Activated T-helper 1 cell treated with anti-CD3 and anti-CD28 coated beads, Interleukin-12 subunit alpha, Interleukin-12 subunit beta, Interleukin-2, Interleukin-4 antibody, amounts not matched to agents 30 ng/mL and 10 ng/mL and 1 ng/mL, durations not matched to agents 14 hours and 24 hours and 36 hours (primary cell): ENCODE measurements at regions not wholly inside any gene's neighbourhood (a gene's known extent, or its start where the extent isn't known, plus 50 kb on each side); places are given as distances from the start of the nearest gene placed in this dataset.
"Not testable (repeated sequence)": the region's sequence is repeated elsewhere in the genome, so short reads cannot be mapped to it uniquely, and the experiment has no call there.

Experiments used
- DNase-seq: peaks from one replicate; pipeline ENCODE4 v3.0.0; 2021; ENCODE audit warnings: low spot score
- H3K27ac Mint-ChIP-seq: one replicate; pipeline ENCODE4 v1.8.0; 2021; ENCODE audit warnings: mild to moderate bottlenecking, mixed read lengths
- H3K27me3 Mint-ChIP-seq: one replicate; pipeline ENCODE4 v1.8.0; 2022; ENCODE audit warnings: mild to moderate bottlenecking, moderate library complexity, mixed read lengths; ENCODE audit not compliant: insufficient read depth
- H3K36me3 Mint-ChIP-seq: one replicate; pipeline ENCODE4 v1.8.0; 2021; ENCODE audit warnings: low read depth, mixed read lengths
- H3K4me1 Mint-ChIP-seq: one replicate; pipeline ENCODE4 v1.8.0; 2021; ENCODE audit warnings: low read depth, mixed read lengths
- H3K4me3 Mint-ChIP-seq: one replicate; pipeline ENCODE4 v1.8.0; 2021; ENCODE audit warnings: mild to moderate bottlenecking, moderate library complexity, mixed read lengths
- H3K9me3 Mint-ChIP-seq: one replicate; pipeline ENCODE4 v1.8.0; 2021; ENCODE audit warnings: mixed read lengths
- intact Hi-C: fragments of 100-400 bp; cut with micrococcal nuclease; formaldehyde crosslinking; loops from one replicate; pipeline ENCODE4 v1.15.1; 2024

DNA sequence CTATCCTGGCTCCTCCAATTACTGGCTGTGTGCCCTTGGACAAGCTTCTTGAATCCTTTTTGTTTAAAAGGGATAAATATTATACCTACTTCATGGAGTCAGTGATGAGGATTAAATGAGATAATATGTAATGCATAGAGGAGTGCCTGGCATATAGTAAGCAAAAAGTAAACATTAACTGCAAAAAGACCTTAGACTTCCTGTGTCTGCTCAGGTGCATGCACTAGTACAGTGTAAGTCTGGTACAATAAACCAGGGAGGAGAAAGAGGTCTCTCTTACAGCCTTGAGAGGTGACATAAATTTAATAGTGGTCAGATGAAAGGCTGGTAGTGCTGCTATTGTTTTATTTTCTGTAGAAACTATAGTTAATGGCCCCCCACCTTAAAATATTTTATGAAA lies 305.2 kb upstream of the MIS18BP1 start:
- no peaks in the 10 kb centered on the region for H3K9me3 Mint-ChIP-seq
- no peaks in the 10 kb centered on the region for H3K4me1 Mint-ChIP-seq
- intact Hi-C loops: no loop called here
- no peak for DNase-seq
- no peak overlapping the region for H3K4me3 Mint-ChIP-seq
- no peak overlapping the region for H3K27ac Mint-ChIP-seq
- no peaks in the 10 kb centered on the region for H3K36me3 Mint-ChIP-seq
- no peaks in the 10 kb centered on the region for H3K27me3 Mint-ChIP-seq

DNA sequence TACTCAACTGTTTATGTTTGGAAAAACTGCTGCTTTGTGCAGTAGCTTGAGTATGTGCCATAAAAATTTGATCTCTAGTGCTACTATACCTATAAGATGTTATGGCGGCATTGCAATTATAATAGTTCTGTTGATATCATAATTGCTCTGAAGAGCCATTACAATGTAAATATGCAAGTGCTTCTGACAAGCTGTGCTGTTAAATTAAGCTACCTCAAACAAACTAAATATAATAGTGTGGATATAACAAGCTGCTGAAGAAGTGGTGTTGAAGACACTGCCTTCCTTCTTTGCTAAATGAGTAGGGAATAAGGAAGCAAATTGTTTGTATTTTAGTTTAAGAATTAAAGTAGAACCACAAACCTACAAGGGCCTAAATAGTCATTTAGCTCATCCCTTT lies 301.0 kb upstream of the MIS18BP1 start:
- no peak overlapping the region for H3K27ac Mint-ChIP-seq

DNA sequence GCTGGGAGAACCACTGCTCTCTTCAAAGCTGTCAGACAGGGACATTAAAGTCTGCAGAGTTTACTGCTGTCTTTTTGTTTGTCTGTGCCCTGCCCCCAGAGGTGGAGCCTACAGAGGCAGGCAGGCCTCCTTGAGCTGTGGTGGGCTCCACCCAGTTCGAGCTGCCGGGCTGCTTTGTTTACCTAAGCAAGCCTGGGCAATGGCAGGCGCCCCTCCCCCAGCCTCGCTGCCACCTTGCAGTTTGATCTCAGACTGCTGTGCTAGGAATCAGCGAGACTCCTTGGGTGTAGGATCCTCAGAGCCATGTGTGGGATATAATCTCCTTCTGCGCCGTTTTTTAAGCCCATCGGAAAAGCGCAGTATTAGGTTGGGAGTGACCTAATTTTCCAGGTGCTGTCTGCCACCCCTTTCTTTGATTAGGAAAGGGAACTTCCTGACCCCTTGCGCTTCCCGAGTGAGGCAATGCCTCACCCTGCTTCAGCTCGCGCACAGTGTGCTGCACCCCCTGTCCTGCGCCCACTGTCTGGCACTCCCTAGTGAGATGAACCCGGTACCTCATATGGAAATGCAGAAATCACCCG lies 298.3 kb upstream of the MIS18BP1 start:
- H3K27me3 Mint-ChIP-seq, H3K4me3 Mint-ChIP-seq, H3K9me3 Mint-ChIP-seq, H3K27ac Mint-ChIP-seq, H3K4me1 Mint-ChIP-seq, intact Hi-C loops, DNase-seq, H3K36me3 Mint-ChIP-seq: not testable (repeated sequence)

More for the DNA sequence above, 301.0 kb upstream of the MIS18BP1 start:
- DNase-seq: no peak
- Mint-ChIP-seq H3K27me3 (no peaks in the 10 kb centered on the region), H3K4me1 (no peaks in the 10 kb centered on the region), H3K36me3 (no peaks in the 10 kb centered on the region), H3K4me3 (no peak overlapping the region), H3K9me3 (no peaks in the 10 kb centered on the region)
- intact Hi-C loops: no loop called here

DNA sequence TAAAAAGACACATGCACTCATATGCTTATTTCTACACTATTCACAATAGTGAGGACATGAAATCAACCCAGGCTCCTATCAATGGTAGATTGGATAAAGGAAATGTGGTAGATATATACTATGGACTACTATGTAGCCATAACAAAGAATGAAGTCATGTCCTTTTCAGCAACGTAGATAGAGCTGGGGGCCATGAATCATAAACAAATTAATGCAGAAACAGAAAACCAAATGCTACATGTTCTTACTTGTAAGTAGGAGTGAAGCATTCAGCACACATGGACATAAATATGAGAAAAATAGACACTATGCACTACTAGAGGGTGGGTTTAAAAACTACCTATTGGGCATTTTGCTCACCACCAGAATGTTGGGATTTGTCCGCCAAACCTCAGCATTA lies 278.0 kb upstream of the MIS18BP1 start:
- H3K36me3 Mint-ChIP-seq: no peaks in the 10 kb centered on the region
- no peaks in the 10 kb centered on the region for H3K4me1 Mint-ChIP-seq

DNA sequence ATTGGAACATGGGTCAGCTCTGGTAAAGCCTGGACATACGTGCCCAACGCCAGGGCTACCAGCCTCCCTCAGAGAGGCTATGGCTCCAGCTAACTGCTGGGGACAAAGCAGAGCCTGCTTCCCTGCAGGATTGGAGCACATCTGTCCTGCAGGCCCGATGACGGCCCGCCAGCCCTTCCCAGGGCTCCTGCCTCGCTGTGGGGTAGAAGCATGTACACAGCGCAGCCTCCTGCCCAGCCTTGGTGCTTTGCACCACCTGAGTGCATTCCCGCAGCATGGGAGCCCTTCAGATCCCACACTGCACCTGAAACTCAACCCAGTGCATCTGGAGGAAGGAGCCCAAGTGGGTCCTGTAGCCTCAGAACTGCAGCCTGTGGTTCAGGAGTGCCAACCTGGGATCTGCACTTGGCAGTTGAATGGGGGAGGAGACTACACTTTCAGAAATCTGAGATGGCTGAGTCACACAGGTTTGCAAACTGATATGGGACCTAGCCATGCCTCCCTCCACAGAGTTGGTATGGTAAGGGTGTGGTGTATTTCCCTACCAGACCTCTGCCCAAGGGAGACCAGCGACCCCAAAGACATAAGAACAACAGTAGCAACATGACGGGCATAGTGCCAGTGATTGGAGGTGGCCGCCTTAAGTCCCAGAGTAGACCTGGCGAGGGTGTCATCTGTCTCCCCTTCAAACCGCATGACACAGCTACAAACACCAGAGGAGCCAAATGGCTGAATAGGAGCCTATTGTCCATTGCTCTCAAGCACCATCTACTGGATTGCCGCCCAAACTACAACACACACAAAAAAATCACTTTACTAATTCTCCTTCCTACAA lies 273.9 kb upstream of the MIS18BP1 start:
- no peaks in the 10 kb centered on the region for H3K36me3 Mint-ChIP-seq
- intact Hi-C loops: loop anchor here (2.0 kb wide), 1 partner anchor 100 kb away; no protein-coding TSS in a partner anchor
- H3K4me3 Mint-ChIP-seq: no peak overlapping the region
- no peaks in the 10 kb centered on the region for H3K27me3 Mint-ChIP-seq
- H3K4me1 Mint-ChIP-seq: no peaks in the 10 kb centered on the region
- DNase-seq: no peak
- no peak overlapping the region for H3K27ac Mint-ChIP-seq
- peaks cover 3% of the 10 kb centered on the region for H3K9me3 Mint-ChIP-seq

More for the DNA sequence above, 278.0 kb upstream of the MIS18BP1 start:
- Mint-ChIP-seq H3K27me3 (no peaks in the 10 kb centered on the region), H3K27ac (no peak overlapping the region), H3K9me3 (peaks cover 10% of the 10 kb centered on the region), H3K4me3 (no peak overlapping the region)
- DNase-seq: no peak
- intact Hi-C loops: no loop called here

DNA sequence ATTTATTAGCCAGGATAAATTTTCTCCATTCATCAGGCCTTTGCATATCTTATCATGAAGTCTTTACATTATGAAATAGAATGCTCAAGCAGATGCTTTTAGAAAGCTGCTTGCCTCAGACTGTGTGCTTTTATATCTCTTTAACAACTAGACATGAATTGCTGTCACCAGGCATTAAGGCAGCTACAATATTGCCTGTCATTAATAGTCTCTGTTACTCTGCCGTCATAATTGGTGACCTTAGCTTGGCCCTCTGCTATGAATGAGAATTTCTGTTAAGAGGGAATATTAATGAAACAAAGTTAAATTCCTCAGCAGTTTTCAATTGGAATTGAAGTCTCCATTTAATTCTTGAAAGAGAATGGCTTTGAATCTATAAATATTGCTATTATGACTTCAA lies 266.8 kb upstream of the MIS18BP1 start:
- Mint-ChIP-seq H3K36me3 (no peaks in the 10 kb centered on the region), H3K4me3 (no peak overlapping the region), H3K4me1 (no peaks in the 10 kb centered on the region), H3K27ac (no peak overlapping the region), H3K9me3 (no peaks in the 10 kb centered on the region), H3K27me3 (no peaks in the 10 kb centered on the region)
- intact Hi-C loops: no loop called here
- DNase-seq: no peak

DNA sequence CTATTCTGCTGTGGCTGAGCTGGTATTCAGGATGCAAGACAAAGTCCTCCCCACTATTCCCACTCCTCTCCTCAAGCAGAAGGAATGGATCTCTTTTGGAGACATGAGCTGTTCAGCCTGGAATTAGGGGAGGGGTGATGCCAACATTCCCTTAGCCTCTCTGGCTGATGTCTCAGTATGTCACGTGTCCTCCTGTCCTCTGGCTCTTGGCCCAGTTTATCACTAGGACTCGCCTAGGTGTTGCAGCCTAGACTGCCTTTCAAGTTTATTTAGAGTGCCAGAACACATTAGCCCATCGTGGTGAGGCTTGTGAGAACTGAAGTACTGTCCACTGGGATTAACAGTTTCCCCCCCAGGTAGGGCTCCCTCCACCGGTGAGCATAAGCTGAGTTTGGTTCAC lies 239.9 kb upstream of the MIS18BP1 start:
- no peaks in the 10 kb centered on the region for H3K36me3 Mint-ChIP-seq
- peaks cover 23% of the 10 kb centered on the region for H3K9me3 Mint-ChIP-seq
- no peaks in the 10 kb centered on the region for H3K27me3 Mint-ChIP-seq
- no peak overlapping the region for H3K27ac Mint-ChIP-seq
- no peaks in the 10 kb centered on the region for H3K4me1 Mint-ChIP-seq
- H3K4me3 Mint-ChIP-seq: no peak overlapping the region
- DNase-seq: no peak
- intact Hi-C loops: no loop called here

DNA sequence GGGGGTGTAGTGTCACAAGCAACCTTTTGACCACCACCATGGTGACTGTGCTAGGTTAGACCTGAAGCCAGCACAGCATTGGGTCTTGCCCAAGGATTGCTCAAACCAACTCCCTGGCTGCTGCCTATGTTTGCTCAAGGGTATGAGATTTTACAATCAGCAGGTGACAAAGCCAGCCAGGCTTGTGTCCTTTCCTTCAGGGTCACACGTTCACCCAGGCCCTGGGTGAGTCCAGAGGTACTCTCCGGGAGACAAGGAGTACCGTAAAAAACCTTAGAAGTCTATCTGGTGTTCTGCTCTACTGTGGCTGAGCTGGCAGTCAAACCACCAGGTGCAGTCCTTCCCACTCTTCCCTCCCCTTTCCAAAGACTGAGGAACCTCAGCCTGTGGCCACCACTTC lies 238.9 kb upstream of the MIS18BP1 start:
- DNase-seq: no peak
- Mint-ChIP-seq H3K27me3 (no peaks in the 10 kb centered on the region), H3K9me3 (peaks cover 27% of the 10 kb centered on the region), H3K4me1 (no peaks in the 10 kb centered on the region), H3K36me3 (no peaks in the 10 kb centered on the region), H3K27ac (no peak overlapping the region), H3K4me3 (no peak overlapping the region)
- intact Hi-C loops: no loop called here

DNA sequence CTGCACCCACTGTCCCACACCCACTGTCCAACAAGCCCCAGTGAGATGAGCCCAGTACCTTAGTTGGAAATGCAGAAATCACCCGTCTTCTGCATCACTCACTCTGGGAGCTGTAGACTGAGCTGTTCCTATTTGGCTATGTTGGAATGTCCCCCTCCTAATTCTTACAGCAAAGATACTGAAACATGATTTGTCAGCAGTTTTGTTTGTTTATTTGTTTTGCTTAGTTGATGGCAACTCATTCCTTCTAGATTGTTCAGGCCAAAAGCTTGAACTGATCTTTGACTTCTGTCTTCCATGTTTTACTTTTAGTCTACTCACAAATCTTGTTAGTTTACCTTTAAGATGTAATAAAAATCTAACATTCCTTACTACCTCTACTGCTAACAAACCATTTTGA lies 233.6 kb upstream of the MIS18BP1 start:
- H3K36me3 Mint-ChIP-seq: no peaks in the 10 kb centered on the region
- DNase-seq: no peak
- no peaks in the 10 kb centered on the region for H3K4me1 Mint-ChIP-seq
- H3K27me3 Mint-ChIP-seq: no peaks in the 10 kb centered on the region
- intact Hi-C loops: no loop called here
- no peak overlapping the region for H3K4me3 Mint-ChIP-seq
- H3K9me3 Mint-ChIP-seq: peaks cover 53% of the 10 kb centered on the region
- H3K27ac Mint-ChIP-seq: no peak overlapping the region

DNA sequence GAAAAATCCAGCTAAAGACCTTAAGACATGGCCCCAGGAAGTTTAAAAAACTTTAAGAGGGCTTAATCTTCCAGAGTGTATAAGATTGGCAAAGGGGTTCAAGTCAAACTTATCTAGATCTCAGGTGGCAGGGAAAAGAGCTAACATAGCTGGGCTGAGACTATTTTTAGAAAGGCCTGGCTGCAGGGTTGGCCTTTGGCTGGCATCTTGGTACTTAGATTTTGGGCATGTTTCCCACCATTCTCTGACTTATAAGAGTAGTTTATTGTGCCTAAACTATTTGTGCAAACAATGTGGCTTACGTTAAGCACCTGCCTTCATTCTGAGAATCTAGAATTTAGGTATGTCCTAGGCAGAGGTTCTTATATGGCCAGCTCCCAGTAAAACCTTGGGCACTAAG lies 214.0 kb upstream of the MIS18BP1 start:
- H3K4me1 Mint-ChIP-seq: no peaks in the 10 kb centered on the region
- no peak overlapping the region for H3K27ac Mint-ChIP-seq
- no peaks in the 10 kb centered on the region for H3K27me3 Mint-ChIP-seq
- H3K36me3 Mint-ChIP-seq: no peaks in the 10 kb centered on the region
- intact Hi-C loops: no loop called here
- no peaks in the 10 kb centered on the region for H3K9me3 Mint-ChIP-seq
- H3K4me3 Mint-ChIP-seq: no peak overlapping the region
- no peak for DNase-seq

DNA sequence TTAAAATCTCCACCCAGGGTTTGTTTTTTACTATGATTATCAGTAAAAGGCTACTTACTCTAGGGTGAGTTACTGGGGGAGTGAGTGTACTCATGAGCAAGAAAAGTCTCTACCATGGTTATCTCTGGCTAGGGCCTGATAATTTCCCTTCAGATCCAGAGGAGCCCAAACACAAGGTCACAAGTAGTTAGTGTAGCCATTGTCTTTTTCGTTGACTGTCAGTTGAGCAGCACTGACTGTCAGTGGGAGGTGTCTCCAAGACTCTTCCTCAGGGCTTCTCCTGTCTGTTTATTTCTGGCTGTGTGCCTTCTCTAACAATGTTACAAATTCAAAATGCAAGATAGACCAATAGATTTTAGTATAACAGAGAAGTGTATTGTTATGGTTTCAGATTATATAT lies 181.2 kb upstream of the MIS18BP1 start:
- Mint-ChIP-seq H3K4me3 (no peak overlapping the region), H3K4me1 (no peaks in the 10 kb centered on the region), H3K9me3 (peaks cover 5% of the 10 kb centered on the region), H3K27me3 (no peaks in the 10 kb centered on the region), H3K36me3 (no peaks in the 10 kb centered on the region), H3K27ac (no peak overlapping the region)
- DNase-seq: no peak
- intact Hi-C loops: no loop called here

DNA sequence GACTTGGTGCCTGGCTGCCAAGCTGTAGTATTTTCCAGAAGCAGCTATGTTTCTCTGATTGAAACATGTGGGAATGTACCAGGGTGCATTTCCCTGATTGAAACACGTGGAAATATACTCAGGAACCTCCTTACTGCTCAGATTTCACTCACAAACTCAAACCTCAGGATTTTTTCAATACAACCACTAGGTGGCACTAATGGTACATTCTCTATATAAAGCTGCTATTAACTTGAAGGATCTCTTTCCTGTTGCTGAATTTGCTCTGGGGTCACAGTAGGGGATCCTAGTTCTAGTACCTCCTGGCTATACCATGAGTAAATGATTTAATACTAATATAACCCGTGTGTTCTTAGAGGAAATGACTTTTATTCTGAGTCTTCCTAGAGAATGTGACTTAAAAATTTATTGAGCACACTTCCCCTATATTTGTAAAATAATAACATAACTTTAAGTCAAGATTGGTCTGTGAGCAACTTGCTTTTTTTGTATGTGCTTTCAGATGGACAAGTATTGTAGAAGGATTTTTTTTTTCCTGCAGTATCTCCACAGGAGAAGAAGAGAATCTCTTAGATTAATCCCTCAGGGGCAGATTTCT lies 173.8 kb upstream of the MIS18BP1 start:
- H3K4me1 Mint-ChIP-seq: no peaks in the 10 kb centered on the region
- no peak for DNase-seq
- peaks cover 6% of the 10 kb centered on the region for H3K9me3 Mint-ChIP-seq
- H3K4me3 Mint-ChIP-seq: no peak overlapping the region
- H3K36me3 Mint-ChIP-seq: no peaks in the 10 kb centered on the region
- no peak overlapping the region for H3K27ac Mint-ChIP-seq
- intact Hi-C loops: loop anchor here (2.0 to 5.0 kb wide), 2 partner anchors 100 to 916 kb away; no protein-coding TSS in a partner anchor
- H3K27me3 Mint-ChIP-seq: no peaks in the 10 kb centered on the region

DNA sequence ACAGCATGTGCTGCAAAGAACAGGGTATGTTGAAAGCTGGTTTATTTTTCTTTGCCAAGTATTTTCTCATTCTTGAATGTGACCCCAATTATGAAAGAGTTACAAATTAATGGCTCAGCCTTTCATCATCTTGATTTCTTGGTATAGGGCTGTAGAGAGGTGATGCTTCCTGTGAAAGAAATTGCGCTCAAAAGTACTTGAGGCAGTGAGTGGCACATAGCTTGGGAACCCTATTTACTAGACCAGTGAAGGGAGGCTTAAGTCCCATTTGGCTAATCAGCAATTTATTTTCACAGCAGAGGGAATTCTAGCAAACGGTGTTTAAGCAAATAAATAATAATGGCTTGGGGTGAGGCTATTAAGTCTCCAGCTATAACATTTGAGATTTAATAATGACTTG lies 153.9 kb upstream of the MIS18BP1 start:
- Mint-ChIP-seq H3K27me3 (no peaks in the 10 kb centered on the region), H3K27ac (no peak overlapping the region), H3K4me1 (no peaks in the 10 kb centered on the region), H3K4me3 (no peak overlapping the region), H3K36me3 (no peaks in the 10 kb centered on the region), H3K9me3 (no peaks in the 10 kb centered on the region)
- intact Hi-C loops: no loop called here
- DNase-seq: no peak
